ENCODE measurements at regions not wholly inside any gene's neighbourhood (a gene's known extent, or its start where the extent isn't known, plus 50 kb on each side); places are given as distances from the start of the nearest gene placed in this dataset.

DNA sequence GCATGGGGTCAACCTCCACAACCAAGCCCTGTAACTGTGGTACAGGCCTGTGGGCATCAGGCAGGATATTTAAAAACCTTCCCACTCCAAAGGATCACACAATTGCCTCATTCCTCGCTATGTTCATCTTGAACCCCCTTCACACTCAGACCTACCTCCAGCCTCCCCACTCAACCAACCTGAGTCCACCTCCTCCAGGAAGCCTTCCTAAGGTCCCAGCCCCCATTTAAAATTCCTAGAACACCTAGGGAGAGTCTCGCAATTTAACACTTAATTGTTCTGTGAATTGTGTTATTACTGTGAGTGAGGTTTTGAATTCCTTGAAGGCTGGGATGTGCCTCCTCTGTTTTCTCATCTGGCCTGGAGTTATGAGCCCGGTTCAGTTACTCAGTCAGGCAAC is 93.1 kb upstream of the SMNDC1 start:
- no peak for DNase-seq (ENCODE audit: low spot score)

DNA sequence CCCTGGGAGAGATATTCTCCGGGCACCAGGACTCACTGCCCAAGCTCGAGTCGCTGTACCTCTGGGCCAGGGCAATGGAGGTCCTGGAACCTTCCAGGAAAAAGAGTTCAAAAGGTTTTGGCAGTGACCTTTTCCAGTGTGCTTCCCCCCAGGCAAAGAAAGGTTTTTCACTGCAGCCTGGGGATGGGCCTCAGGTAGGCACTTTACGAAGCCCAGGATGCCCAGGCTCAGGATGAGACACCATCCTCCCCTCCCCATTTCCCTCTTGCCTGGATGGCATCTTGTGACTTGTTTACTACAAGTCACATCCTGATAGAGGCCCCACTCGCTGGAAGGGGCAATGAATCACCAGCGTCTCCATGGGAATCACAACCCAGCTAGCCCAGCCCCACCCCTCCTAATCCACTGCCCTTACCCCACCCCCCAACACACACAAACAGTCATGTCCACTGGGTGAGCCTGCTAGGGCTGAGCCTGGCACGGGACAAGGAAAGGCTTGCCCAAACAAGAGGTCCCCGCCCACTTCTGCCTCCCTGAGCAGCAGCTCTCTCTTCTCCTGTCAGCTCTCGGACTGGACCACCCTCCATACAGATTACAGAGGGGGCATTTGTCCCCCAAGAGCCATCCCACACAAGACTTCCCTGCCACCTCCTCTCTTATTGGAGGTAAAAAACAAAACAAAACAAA is 93.8 kb upstream of the SMNDC1 start:
- peak; percentile 97 for DNase-seq (ENCODE audit: low spot score)

GRCh38 chr10:110399106-110399964 is 94.6 kb upstream of the SMNDC1 start:
- DNase-seq (ENCODE audit: low spot score), result peak; percentile 79

DNA sequence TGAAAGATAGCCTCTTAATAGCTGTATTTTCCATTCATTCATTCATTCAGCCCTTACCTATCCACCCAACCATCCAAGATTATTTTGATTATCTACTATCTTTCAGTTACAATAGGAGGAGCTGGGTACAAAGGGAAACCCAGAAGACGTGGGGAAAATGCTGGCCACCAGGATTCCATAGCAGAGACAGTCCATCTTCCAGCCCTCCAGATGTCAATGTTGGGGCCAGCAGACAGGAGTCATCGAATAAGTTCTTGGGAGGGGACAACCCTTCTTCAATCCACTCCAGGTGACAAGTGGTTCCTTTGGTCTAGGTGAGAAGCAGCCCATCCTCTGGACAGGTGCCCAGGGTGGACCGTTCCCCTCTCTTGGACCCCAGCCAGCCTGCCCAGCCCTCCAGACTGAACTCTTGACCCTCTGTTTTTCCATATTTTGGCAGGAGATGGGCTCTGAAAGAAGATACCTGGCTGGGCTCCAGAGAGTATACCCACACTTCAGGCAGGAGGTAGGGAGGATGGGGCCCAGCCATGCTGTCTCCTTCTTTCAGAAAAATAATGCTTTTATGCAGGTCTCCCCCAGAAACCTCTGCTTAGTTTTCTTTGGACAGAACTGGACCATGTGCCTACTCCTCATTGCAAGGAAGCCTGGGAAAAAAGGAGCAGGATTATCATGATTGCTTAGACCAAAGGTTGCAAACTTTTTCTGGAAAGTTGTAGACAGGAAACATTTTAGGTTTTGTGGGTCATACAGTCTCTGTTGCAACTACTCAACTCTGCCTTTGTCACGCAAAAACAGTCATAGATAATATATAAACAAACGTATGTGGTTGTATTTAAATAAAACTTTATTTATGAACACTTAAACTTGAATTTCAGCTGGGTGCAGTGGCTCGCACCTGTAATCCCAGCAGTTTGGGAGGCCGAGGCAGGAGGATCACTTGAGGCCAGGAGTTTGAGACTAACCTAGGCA is 95.5 kb upstream of the SMNDC1 start:
- no peak for DNase-seq (ENCODE audit: low spot score)

DNA sequence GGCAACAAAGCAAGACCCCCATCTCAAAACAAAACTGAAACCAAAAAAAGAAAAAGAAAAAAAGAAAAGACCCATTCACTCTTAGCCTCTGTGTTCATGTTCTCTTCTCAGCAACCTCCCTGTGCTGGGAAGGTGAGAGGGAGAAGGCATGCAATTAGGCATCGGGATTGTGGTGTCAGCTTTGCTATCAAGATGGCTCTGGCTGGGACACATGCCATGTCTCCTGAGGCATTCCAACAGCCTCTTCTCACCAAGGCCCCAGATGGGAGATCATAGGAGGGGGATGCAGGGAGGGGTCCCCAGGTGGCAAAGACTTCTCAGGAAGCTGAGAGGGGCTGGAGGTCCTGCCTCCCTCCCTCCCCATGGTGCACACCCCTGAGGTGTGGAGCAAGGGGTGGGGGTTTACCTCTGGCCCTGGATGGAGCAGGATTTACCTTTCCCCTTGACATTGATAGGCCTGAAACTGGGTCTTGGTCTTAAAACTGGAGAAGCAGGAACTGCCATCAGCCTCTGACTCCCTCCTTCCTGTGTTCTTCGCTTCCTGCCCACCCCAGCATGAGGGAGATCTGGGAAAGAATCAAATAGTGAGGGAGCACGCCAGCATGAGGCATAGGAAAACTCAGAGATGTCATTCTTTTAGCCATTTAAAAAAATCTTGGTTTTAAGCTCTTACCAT is 96.2 kb upstream of the DUSP5 start:
- DNase-seq (ENCODE audit: low spot score), result no peak

- DNase-seq (ENCODE audit: low spot score), result no peak
Observed at GRCh38 chr10:110402077-110402416, 95.7 kb upstream of the DUSP5 start.

DNA sequence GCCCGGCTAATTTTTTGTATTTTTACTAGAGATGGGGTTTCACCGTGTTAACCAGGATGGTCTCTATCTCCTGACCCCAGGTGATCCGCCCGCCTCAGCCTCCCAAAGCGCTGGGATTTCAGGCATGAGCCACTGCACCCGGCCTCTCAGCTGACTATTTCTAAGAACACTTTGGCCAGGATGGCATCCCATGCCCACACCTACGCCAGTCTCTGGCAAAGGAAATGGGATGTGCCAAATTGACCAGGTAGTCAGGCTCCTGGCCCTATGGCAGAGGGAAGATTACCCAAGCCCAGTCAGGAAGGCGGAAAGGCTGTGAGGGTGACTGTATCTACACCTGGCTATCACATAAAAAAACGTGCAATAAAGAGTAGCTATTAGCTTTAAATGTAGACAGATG is 94.1 kb upstream of the DUSP5 start:
- DNase-seq (ENCODE audit: low spot score), result no peak

DNA sequence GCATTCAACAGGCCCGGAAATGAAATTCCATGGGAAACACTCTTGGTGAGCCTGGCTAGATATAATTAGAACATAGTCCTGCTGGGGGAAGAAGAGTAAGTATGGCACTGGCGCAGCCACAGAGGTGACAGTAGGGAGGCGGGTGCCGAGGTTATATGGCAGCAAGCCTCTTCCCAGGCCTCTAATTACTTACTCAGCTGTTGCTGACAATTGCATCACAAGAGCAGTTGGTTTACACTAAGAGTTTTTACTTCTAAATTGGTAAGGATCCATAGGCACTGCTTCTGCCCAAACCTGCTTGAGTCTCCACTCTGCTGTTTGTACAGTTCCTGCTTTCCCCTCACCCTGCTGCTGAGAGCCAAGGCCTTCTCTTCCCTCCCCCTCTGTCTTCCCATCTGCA is 93.3 kb upstream of the DUSP5 start:
- no peak for DNase-seq (ENCODE audit: low spot score)

- DNase-seq (ENCODE audit: low spot score), result no peak
Observed at GRCh38 chr10:110404825-110405224, 92.9 kb upstream of the DUSP5 start.

DNA sequence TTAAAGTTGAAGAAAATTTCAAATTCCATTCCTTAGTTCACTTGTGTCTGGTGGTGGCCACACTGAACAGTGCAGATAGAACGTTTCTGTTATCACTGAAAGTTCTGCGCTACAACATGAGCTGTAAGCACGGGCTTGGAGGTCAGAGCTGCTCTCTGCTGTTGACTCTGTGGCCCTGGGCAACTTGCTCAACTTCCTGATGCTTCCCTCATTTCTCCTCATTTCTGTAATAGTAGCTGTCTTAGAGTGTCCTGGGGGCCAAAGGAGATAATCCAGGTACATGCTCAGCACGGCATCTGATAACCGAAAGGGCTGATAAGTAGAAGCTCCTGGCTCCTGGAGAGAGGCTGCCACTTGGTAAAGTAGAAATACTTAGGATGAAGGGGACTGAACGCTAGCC is 92.3 kb upstream of the DUSP5 start:
- no peak for DNase-seq (ENCODE audit: low spot score)

GRCh38 chr10:110407301-110408170 is 90.2 kb upstream of the DUSP5 start:
- DNase-seq (ENCODE audit: low spot score), result no peak

GRCh38 chr10:110408203-110408871 is 89.4 kb upstream of the DUSP5 start:
- DNase-seq (ENCODE audit: low spot score), result peak; percentile 35

DNA sequence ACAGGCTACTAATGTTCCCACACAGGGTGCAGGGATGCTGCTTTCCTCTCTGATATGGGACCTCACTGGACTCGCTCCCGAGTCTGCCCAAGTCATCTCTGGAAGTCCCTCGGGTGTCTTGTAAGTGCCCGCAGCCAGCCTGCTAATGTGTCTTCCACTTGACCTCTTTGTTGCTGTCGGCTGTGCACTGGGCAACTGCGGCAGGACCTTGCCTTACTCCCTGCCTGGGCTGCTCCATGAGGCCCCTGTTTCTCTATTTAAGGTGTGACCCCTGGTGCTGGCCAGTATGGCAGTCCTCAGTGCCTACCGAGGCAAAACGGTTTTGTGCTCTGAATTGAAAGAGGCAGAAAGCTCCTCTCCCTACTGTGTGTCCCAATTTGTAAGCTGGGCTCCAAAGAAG is 88.8 kb upstream of the DUSP5 start:
- no peak for DNase-seq (ENCODE audit: low spot score)

GRCh38 chr10:110409488-110409887 is 88.2 kb upstream of the DUSP5 start:
- DNase-seq (ENCODE audit: low spot score), result no peak

- DNase-seq (ENCODE audit: low spot score), result no peak
Observed at GRCh38 chr10:110409926-110410325, 87.8 kb upstream of the DUSP5 start.

DNA sequence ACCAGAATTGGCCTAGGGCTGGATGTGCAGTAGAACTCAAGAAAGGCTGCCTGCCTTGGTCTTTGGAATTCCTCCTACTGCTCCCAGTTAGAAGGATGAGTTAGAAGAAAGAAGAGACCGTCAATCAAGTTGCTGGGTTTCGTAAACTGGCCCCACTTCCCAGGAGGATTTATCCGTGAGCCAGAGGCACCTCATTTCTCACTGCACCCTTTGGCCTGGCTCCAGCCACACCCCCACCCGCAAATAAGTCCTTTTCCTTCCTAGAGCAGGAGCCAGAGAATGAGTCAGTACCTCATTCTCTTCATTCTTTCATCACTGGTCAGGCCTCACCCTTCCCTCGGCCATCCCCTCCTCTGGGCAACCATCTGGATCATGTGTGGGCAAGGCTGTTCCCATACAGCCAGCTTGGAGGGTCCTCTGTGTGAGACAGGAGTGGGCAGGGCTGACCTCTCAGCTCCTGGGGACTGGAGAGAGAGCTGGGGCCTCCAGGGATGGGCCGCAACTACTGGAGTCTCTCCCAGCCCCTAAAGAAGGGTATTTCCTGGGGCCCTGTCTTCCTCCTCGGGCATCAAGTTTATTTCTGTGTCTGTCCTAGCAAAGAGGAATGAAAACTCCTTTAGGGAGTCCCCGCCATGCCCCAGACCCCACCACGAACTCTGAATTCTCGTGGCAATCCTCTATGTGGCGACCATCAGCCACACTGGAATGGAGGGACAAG is 87.2 kb upstream of the DUSP5 start:
- DNase-seq (ENCODE audit: low spot score), result peak; percentile 89

- DNase-seq (ENCODE audit: low spot score), result peak; percentile 68
Observed at GRCh38 chr10:110411047-110411410, 86.7 kb upstream of the DUSP5 start.

DNA sequence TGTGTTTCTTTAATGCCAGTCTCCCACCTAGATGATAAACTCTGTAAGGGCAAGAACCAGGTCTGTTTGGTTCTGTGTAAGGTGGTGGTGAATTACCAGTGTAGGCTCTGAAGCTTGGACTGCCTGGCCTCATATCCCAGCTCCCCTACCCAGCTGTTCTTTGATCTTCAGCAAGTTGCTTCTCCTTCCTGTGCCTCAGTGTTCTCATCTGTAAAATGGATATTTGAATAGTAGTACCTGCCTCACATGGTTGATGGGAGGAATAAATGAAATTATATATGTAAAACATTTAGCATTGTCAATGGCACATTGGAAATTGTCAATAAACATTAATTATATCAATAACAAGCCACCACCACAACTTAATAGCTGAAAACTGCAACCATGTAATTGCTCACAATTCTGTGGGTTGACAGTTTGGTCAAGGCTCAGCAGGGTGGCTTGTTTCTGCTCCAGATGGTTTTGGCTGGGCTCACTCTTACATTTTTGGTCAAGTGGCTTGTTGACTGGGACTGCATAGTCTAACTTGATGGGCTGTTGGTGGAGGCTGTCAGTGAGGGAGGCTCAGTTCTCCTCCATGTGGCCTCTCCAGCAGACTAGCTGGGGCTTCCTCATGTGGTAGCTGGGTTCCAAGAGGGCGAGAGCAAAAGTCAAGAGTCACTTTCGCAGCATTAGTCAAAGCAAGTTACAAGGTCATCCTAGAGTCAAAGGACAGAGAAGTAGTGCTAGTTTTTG is 84.5 kb upstream of the DUSP5 start:
- DNase-seq (ENCODE audit: low spot score), result no peak

Measured in H4 (cell line).